NCI-H345 treated with DMSO at 0.1 percent for 48 hours (cell line): ENCODE measurements at regions not wholly inside any gene's neighbourhood (a gene's known extent, or its start where the extent isn't known, plus 50 kb on each side); places are given as distances from the start of the nearest gene placed in this dataset.

Experiments
- DNase-seq: peaks from one replicate; lab custom pipeline; 2025; ENCODE audit not compliant: unreplicated experiment; lab: John Stamatoyannopoulos, UW

DNA sequence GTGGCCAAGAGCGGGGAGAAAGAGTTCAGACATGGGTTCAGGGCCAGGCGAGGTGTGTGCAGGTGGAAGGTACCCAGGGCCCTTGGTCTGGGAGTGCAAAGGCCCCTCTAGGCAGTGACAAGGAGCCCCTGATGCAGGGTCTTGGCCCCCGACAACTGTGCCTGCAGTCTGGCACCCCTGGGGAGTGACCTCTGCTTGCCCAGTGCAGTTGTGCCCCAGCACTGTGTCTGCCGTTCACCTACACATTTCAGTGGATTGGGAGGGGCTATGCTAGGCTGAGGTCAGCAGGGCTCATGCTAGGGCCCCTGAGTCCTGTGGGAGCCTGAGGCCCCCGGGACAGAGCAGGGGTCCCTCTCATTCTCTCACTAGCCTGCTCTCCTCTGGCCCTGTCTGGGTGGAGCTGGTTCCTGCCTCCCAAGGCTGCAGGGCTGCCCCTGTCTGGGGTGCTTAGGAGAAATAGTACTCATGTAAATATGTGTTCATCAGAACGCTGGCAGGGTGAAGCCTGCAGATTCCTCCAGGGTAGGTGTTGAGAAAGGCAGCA, 550.4 kb downstream of the TCERG1L start:
- DNase-seq, result no peak

DNA sequence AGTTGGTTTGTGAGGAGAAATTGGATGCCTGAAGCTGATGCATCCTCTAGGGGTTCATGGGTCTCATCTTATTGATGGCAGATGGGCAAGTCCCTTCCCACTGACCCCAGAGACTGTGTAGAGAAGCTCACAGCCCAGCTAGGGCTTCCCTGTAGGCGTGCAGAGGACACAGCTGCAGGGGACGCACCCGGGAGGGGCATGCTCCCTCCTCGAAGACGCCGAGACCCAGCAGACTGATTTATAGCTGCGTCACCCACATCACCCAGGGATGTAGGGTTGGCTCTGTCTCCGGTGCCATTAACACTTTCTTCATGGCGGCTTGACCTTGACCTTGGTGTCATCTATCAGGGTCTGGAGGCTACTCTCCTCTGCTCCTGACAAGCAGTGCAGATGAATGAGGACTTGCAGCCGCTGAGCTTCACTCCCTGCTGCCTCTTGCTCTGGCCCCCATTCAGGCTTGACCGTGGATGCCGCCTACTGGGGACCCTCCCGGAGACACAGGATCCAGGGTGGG, 549.7 kb downstream of the TCERG1L start:
- no peak for DNase-seq

DNA sequence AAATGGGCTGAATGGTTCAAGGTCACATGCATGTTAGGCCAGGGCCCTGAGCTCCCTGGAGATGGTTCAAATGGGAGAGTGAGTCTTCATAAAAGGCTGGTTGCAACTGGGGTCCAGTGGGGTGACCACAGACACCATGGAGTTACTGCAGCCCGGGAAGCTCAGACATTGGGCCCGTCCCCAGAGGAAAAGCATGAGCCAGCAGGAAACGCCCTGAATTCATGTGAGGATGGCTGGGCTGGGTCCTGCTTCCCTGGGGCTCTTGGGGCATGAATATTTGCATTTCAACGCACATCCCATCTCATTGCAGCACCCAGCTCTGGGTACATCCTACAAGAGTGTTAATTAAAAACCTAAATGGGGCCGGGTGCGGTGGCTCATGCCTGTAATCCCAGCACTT, 549.0 kb downstream of the TCERG1L start:
- no peak for DNase-seq

DNA sequence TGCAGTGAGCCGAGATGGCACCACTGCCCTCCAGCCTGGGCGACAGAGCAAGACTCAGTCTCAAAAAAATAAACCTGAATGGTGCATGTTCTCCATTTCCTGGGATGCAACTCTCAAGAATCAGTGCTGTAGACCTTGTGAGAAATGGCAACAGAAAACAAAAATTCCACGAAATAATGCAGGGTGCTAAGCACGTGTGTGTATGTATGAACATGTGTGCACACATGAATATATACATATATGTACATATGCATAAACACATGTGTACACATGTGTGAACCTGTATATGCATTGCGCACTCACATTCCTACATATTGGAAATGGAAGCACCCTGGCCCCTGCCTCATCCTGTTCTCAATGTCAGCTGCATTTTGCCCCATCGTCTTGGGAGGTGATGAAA, 548.5 kb downstream of the TCERG1L start:
- DNase-seq, result no peak

DNA sequence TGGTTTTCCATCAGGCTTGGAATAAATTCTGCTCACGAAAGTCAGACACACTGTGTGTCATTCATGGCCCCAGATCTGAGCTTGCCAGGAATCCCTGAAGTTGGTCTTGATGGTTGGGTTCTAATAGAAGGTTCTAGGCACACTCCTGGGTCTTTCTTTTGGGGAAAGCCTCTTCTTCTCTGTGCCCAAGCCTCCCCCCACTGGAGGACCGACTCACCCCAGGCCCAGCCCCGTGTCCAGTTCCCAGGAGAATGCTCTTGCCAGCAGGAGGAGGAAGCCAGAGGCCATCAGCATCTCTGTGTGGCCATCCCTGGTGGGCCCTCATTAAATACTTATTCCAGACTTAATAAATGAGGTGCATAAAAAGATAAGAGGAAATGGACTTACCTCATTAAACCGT, 548.0 kb downstream of the TCERG1L start:
- no peak for DNase-seq

DNA sequence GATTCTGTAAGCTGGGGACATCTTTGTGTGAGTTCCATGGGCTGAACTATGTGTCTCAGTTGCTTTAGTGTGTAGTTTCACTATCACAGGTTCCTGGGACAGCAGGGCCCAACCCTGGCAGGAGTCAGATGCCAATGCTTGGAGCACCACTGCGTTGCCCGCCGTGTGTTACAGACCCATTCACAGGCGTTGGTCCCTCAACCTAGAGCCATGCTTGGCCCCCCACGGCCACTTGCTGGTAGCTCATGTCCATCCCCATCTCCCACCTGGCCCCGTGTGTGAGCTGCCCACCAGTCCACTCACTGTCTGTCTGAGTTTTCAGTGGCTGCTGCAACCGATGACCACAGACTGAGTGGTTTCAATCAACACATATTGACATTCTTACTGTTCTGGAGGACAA, 546.9 kb downstream of the TCERG1L start:
- DNase-seq, result no peak

DNA sequence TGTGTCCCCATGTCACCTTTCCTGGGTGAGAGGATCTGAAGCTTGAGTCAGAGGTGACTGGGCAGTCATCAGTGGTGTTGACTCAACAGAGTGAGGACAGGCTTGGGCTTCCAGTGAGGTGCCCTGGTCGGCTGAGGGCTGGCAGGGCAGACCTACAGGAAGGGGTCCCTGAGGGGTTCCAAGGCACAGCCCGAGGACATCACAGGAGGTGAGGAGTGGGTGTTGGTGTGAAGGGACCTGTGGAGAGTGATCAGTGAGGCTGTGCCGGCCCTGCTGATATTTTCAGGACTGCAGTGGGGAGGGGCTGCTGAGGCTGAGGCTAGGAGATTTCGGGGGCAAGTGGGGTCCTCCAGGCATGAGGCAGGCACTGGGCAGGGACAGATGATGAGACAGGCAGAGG, 545.5 kb downstream of the TCERG1L start:
- no peak for DNase-seq

DNA sequence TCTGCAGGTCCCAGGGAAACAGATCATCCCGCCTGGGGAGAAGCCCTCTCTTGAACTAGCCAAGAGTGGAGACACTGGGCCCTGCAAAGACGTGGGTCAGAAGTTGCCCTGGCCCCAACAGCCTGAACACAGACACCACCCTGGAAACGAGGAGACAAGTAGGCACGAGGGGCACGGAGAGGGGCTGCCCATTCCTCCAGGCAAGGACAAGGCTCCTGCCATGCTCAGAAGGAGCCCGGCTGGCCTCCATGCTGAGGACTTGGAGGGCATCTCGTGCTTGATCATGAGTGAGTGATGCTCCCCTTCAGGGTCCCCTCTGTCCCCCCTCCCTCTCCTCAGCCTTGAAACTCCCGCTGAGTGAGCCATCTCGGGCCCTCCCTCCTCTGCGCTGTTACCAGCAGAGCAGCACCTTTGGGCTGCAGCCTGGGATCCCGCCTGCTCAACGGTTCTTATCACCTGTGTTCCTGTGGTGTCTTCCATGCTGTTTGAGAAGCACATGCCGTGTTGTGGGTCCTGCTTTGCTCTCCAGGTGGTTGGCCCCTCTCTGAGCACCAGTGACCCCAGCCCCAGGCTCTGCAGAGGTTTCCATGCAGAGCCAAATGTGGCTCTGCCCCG, 544.3 kb downstream of the TCERG1L start:
- no peak for DNase-seq

DNA sequence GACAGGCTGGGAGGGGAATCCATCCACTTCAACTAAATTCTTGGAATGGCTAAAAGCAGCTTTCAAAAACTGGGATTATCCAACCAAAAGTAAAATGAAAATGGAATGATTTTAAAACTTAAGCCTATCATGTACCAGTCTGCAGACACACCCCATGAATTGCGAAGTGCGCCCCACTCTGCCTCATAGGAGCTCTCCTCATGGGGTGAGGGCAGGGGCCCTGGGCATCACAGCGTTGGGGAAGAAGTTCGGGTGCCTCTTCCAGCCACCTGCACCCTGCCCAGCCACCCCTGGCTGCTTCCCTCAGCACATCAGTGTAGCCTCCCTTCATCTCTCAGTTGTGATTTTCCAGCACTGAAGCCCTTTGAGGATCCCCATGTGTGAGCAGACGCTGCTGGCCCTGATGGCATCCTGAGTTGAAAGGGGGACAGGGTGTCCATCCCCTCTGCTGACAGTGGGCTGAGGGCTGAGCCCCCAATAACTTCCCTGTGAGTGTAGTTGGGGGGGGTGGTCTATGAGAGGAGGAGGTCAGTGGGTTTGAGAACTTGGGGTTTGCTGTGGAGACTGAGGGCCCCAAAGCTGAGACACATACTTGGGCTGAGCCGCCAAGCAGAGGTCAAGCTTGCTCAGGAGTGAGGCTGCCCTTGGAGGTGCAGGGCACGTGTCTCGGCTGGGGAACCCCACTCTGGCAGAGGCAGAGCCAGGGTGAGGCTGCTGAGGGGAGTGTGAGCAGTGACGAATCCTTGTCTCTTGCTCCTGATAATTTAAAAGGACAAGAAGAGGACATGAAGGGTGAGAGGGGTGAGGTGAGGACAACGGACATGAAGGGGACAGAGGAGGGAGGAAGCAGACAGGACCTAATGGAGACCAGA, 542.1 kb downstream of the TCERG1L start:
- DNase-seq, result no peak

DNA sequence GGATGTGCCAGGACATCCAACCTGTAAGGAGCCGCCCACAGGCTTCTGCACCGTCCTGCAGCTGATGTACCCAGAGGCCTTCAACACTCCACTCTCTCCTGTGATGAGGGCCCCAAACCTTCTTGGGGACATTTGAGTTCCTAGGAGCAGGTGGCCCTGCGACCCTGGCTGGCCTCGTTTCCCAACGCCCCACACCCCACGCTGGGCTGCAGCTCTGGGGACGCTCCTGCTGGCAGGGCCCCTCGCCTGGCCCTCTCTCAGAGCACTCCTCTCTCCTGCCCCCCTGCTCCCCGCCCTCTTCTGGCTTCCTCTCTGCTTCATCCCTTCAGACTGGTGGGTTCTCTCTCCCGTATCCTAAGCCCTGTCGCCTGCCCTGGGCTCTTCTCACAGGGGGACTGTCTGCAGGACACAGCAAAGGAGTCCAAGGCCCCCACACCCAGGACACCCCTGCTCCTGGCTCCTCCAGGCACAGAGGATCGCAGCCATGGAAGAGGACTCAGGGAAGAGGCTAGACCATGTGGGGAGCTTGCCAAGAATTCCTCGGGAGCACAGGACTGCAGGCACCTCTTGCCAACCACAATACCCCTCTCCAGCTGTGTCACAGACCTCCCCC, 541.4 kb downstream of the TCERG1L start:
- no peak for DNase-seq

DNA sequence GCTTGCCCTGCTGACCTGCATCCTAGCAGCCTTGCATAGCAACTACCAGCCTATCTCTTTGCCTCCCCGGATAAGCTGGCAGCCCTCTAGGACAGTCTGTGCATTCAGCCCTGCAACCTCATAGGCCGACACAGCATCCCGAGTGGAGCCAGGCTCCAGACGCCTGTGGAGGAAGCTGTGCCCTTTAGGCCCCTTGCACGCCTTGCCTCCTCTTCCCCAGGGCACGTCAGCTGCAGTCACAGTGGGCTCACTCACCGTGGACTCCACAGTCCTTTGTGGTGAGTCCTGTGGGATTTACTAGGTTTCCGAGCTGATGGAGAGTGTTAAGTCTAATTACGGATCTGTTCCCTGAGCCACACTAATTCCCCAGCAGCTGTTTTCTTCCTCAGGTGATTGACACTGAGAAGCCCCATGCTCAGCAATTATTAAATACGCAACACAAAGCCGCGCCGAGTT, 540.0 kb downstream of the TCERG1L start:
- DNase-seq, result no peak

DNA sequence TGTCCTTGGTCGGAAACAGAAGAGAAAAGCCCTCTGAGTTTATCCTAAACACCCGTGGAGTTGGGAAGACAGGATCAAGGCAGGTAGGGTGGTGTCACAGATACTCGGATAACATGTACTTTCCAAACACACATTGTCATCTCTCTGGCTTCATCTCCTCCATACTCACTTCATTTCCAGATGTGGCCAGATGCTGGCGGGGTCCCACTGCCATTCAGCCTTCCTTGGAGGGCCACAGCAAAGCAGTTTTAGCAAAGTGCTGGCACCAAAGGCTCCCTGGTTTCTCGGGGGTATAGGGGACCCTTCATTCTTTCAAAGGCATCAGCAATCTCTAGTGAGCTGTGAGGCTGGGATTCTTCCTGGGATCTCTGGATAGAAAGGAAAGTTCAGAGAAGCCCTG, 539.5 kb downstream of the TCERG1L start:
- DNase-seq, result no peak

DNA sequence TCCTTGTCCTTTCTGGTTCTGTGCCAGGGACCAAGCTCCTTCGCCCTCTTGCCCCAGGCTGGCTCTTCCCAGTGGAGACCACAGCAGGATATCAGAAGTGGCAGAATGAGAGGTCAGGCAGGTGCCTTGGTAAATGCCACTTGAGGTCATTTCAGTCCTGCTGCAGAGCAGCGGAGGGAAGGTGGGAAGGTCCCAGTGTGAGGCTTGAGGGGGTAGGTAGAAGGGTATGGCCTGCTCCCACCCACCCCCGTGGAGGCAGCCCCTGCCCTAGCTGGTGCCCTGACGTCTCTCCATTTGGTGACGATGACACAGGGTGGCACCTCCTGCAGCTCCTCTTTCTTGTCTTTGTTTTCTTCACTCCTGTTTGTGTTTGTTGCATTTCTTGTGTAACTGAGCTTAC, 538.8 kb downstream of the TCERG1L start:
- no peak for DNase-seq

DNA sequence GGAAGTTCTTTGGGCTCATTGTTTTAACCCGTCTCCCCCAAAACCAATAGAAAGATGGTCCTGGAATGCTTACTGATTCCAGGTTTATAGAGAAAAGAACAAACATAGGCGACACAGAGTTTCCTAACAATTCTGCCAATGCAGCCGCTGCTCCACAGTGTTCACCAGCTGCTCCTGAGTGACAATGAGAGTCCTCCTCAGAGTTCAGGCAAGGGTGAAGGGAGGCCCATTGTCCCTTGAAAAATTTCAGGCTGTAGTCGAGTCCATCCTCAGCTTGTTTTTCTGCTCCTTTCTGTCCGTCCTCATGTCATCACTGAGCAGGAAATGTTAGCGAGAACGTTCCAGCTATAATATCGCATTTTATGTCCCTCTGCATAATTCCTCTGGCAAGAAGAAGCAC, 537.6 kb downstream of the TCERG1L start:
- DNase-seq, result no peak

DNA sequence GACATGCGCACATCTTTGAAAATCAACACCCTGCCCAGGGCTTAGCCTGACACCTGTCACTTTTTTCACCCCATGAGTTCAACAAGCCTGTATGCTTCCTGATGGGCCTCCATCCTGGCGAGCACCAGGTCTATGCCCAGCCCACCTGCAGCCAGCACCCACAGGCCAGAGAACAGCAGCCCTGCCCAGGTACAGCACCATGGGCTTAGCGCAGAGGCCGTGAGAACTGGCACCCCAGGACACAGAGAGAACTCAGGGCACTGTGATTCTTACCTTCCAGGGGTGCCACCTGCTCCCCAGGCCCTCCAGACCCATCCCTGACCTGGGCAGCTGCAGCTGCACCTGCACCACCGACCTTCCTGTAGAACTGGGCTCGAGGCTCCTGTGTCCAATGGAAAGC, 536.6 kb downstream of the TCERG1L start:
- DNase-seq, result no peak

DNA sequence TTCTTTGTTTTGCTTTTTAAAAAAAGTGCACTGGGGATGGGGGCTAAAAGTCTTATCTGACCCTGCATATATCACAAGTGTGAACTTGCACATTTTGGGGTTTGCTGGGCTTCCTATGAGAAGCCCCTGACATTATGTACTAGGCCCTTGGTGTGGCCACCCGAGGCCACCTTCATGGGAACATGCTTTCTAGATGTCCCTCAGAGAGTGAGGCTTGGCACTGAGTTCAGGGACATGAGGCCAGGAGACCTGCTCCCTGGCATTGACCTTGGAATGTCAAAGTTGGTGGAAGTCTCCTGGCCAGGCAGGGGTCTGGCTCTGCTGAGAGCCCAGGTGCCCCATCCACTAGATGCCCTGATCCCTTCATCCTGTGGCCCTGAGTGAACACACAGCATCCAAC, 536.2 kb downstream of the TCERG1L start:
- DNase-seq, result no peak

DNA sequence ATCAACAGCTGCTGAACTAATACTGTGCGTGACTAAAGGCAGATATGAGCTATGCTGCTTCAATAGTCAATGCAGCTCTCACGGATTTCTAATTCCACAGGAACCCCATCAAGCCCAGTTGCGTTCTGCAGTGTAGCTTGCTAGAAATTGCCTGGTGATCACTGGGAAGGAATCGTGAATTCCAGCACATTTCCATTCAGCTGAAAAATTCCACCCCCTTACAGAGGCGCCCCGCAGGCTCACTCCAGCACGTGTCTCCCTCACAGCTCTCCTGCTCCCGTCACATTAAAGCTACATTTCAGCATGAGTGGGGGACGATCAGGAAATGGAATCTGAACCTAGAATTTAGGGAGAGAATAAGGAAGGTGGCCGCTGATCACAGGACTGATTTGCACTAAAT, 534.8 kb downstream of the TCERG1L start:
- no peak for DNase-seq

DNA sequence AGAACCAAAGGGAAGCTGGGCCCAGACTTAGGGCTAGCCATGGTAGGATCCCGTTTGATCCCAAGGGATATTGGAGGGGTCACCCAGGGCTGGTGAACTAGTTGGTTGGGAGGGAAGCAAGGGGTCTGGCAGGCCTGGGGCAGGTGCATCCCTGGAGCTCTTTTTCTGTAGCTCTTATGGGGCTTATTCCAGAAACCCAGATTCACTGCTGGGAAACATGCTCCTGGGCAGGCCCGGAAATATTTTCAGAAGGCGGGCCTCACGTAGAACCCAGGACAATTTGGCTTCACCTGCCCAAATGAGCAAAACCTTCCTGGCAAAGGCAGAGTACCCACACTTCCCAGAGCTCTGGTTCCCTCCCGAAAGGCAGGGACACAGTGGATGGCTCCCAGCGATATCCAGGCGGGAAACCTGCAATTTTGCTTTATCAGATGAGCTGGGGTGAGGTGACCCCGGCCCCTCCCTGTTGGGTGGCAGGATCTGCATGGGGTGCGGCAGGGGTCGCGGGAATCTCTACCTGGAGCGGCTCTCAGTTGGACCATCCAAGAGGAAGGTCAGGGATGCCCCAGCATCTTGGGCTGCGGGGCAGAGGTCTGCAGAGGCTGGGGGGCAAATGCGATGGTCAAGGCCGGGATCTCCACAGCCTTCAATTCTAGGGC, 533.9 kb downstream of the TCERG1L start:
- DNase-seq, result no peak

DNA sequence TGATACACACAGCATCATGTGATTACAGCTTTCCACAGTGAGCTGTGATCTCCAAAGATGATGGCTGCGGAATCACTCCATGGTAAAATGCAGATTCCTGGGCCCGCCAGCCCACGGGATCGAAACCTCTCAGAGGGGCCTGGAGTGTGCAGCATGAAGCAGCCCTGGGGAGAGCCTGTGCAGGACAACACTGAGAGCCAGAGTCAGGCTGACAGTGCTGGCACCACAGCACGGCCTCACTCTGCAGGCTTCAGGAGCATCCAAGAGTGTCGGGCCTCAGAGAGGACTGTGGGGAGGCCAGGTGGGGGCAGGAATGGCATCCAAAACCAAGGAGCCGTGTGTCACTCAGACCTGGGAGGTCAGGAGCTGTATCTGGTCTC, 533.4 kb downstream of the TCERG1L start:
- DNase-seq, result no peak

DNA sequence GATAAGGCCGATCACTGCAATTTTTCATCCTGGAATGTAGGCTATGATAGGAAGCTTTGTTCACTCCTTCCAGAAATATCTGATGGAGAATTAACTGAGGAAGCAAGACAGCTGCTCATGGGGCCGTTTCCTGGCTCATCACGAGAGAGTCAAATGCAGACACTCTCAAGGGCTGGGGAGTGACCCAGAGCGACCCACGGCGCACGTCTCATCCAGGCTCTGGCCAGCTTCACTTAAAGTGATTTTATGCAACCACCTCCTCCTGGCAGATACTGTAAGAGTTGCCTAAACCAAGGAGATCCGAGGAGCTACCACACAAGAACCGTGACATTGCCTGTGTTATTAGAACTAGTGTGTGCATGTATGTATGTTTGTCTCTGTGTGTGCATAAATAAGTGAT, 530.8 kb downstream of the TCERG1L start:
- no peak for DNase-seq

DNA sequence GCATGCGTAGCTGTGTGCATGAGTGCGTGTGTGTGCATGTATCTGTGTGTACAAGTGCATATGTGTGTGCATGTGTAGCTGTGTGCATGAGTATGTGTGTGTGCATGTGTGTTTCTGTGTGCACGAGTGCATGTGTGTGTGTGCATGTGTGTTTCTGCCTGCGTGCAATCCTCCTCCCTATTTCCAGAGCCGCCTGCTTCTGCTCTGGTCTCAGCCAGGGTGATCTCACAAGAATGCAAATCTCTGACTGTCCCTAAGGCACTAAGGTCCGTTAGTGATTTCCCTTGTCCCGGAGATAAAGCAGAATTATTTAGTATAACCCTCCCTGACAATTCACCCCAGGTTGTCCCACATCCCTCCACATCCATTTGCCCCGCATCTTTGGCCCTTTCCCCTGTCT, 530.3 kb downstream of the TCERG1L start:
- DNase-seq, result no peak
